H1 (cell line): ENCODE measurements at regions not wholly inside any gene's neighbourhood (a gene's known extent, or its start where the extent isn't known, plus 50 kb on each side); places are given as distances from the start of the nearest gene placed in this dataset.

Experiments used
- CTCF ChIA-PET: fragments of 300-600 bp; sonication (Branson Sonifier 250); formaldehyde crosslinking; loops from one replicate; lab custom pipeline; 2021; ENCODE audit not compliant: partially characterized antibody; lab: Charles Lee
- POLR2A ChIA-PET: fragments of 300-600 bp; sonication (Branson Sonifier 250); formaldehyde crosslinking; loops from one replicate; lab custom pipeline; 2021; ENCODE audit warnings: inconsistent platforms; ENCODE audit not compliant: partially characterized antibody; lab: Charles Lee
- DNase-seq, 2 experiments: peaks; one replicate each; pipeline versions ENCODE4 v3.0.0 to v3.0.0-alpha.2; 2010 to 2022; ENCODE audit warnings: low spot score in 2 of 2, low read depth in 1 of 2, mixed read lengths in 1 of 2
- FAIRE-seq: peaks from 2 replicates; lab custom pipeline; 2011; peaks lifted over from hg19 to GRCh38; lab: Jason Lieb, UNC
- H2AFZ ChIP-seq: 2 replicates; pipeline ENCODE4 v1.8.1; 2012; ENCODE audit warnings: low read length, inconsistent platforms
- H2AK5ac ChIP-seq: 2 replicates; pipeline ENCODE4 v1.6.1; 2013; ENCODE audit warnings: low read depth, low read length
- H2BK120ac ChIP-seq: replicated peaks from 2 replicates; pipeline ENCODE3; 2013; ENCODE audit warnings: low read depth, low read length, inconsistent platforms
- H2BK12ac ChIP-seq: 2 replicates; pipeline ENCODE4 v1.6.1; 2013; ENCODE audit warnings: low read depth, low read length
- H2BK15ac ChIP-seq: 2 replicates; pipeline ENCODE4 v1.6.1; 2013; ENCODE audit warnings: low read length
- H2BK20ac ChIP-seq: 2 replicates; pipeline ENCODE4 v1.6.1; 2013; ENCODE audit warnings: low read length
- H2BK5ac ChIP-seq: 2 replicates; pipeline ENCODE4 v1.6.1; 2013; ENCODE audit warnings: low read depth, low read length
- H3K14ac ChIP-seq: 2 replicates; pipeline ENCODE4 v1.6.1; 2013; ENCODE audit warnings: inconsistent platforms; ENCODE audit not compliant: insufficient read length
- H3K18ac ChIP-seq: 2 replicates; pipeline ENCODE4 v1.6.1; 2013; ENCODE audit warnings: low read length; ENCODE audit errors: extremely low read depth
- H3K23ac ChIP-seq: 2 replicates; pipeline ENCODE4 v1.6.1; 2013; ENCODE audit warnings: inconsistent platforms; ENCODE audit not compliant: insufficient read length
- H3K23me2 ChIP-seq: 2 replicates; pipeline ENCODE4 v1.6.1; 2013; ENCODE audit warnings: low read depth, low read length
- H3K27ac ChIP-seq: 2 replicates; pipeline ENCODE4 v1.6.1; 2011; ENCODE audit warnings: low read depth, low read length, inconsistent platforms
- H3K27me3 ChIP-seq, 4 experiments: replicated peaks in 1 of 4; 1 replicate in 1 of 4; 2 replicates in 3 of 4; pipeline versions ENCODE4 v1.6.1 to v1.8.1; 2011 to 2013; ENCODE audit warnings: low read length in 3 of 4, mild to moderate bottlenecking in 3 of 4, inconsistent platforms in 2 of 4, mixed read lengths in 2 of 4, moderate library complexity in 1 of 4; ENCODE audit not compliant: control insufficient read depth in 3 of 4, insufficient read depth in 3 of 4; ENCODE audit errors: extremely low read depth in 1 of 4
- H3K36me3 ChIP-seq, 4 experiments: 2 replicates each; pipeline versions ENCODE4 v1.6.1 to v1.8.1; 2011 to 2013; ENCODE audit warnings: mild to moderate bottlenecking in 4 of 4, low read length in 3 of 4, moderate library complexity in 2 of 4, control low read depth in 1 of 4, inconsistent platforms in 1 of 4; ENCODE audit not compliant: insufficient read depth in 4 of 4, control insufficient read depth in 2 of 4
- H3K4ac ChIP-seq: replicated peaks from 2 replicates; pipeline ENCODE3; 2013; ENCODE audit warnings: low read length, low read depth, mixed read lengths, inconsistent platforms; ENCODE audit not compliant: insufficient read length
- H3K4me1 ChIP-seq, 4 experiments: replicated peaks in 1 of 4; 1 replicate in 1 of 4; 2 replicates in 3 of 4; pipeline versions ENCODE4 v1.6.1 to v1.8.1; 2011 to 2013; ENCODE audit warnings: low read length in 3 of 4, inconsistent platforms in 2 of 4, mixed read lengths in 1 of 4; ENCODE audit not compliant: insufficient read depth in 4 of 4, control insufficient read depth in 3 of 4
- H3K4me2 ChIP-seq, 2 experiments: 2 replicates each; pipeline versions ENCODE4 v1.6.1 to v1.8.1; 2011 to 2013; ENCODE audit warnings: low read depth in 2 of 2, low read length in 2 of 2, control low read depth in 1 of 2, inconsistent platforms in 1 of 2, mild to moderate bottlenecking in 1 of 2; ENCODE audit not compliant: insufficient read depth in 1 of 2
- H3K4me3 ChIP-seq, 4 experiments: fragments of 200-600, 300-600 bp in 1 of 4; sonication (generic), shearing (Covaris generic), sonication (Bioruptor Twin) in 1 of 4; 2 replicates each; pipeline versions ENCODE4 v1.5.1 to v1.8.1; 2011 to 2016; ENCODE audit warnings: low read length in 4 of 4, low read depth in 3 of 4, control low read depth in 2 of 4, inconsistent platforms in 2 of 4, mild to moderate bottlenecking in 2 of 4, mixed read lengths in 1 of 4, moderate library complexity in 1 of 4; ENCODE audit not compliant: insufficient read depth in 2 of 4; ENCODE audit errors: extremely low read depth in 1 of 4
- H3K56ac ChIP-seq: replicated peaks from 2 replicates; pipeline ENCODE3; 2013; ENCODE audit warnings: low read depth, mild to moderate bottlenecking, mixed read lengths, low read length, inconsistent platforms; ENCODE audit not compliant: insufficient read length
- H3K79me1 ChIP-seq: 2 replicates; pipeline ENCODE4 v1.6.1; 2013; ENCODE audit warnings: low read depth, low read length, control low read depth
- H3K79me2 ChIP-seq, 2 experiments: 2 replicates each; pipeline versions ENCODE4 v1.6.1 to v1.8.1; 2012 to 2013; ENCODE audit warnings: low read length in 2 of 2, mild to moderate bottlenecking in 2 of 2, inconsistent platforms in 1 of 2; ENCODE audit not compliant: insufficient read depth in 2 of 2, control insufficient read depth in 1 of 2
- H3K9ac ChIP-seq, 4 experiments: replicated peaks in 1 of 4; 1 replicate in 1 of 4; 2 replicates in 3 of 4; pipeline versions ENCODE4 v1.6.1 to v1.8.1; 2011 to 2013; ENCODE audit warnings: low read depth in 3 of 4, low read length in 3 of 4, control low read depth in 2 of 4, mild to moderate bottlenecking in 2 of 4, moderate library complexity in 2 of 4, inconsistent platforms in 1 of 4; ENCODE audit errors: extremely low read depth in 1 of 4
- H3K9me3 ChIP-seq, 2 experiments: 2 replicates each; pipeline versions ENCODE4 v1.6.1 to v1.8.1; 2012 to 2013; ENCODE audit warnings: mild to moderate bottlenecking in 2 of 2, moderate library complexity in 2 of 2, control low read depth in 1 of 2, inconsistent platforms in 1 of 2, low read depth in 1 of 2, low read length in 1 of 2, mixed read lengths in 1 of 2; ENCODE audit not compliant: insufficient read depth in 2 of 2
- H4K20me1 ChIP-seq, 2 experiments: replicated peaks in 1 of 2; 2 replicates each; pipeline versions ENCODE3 to v1.8.1; 2011 to 2013; ENCODE audit warnings: inconsistent platforms in 2 of 2, low read length in 2 of 2, mild to moderate bottlenecking in 1 of 2; ENCODE audit not compliant: insufficient read depth in 2 of 2, control insufficient read depth in 1 of 2
- H4K5ac ChIP-seq: 2 replicates; pipeline ENCODE4 v1.6.1; 2013; ENCODE audit warnings: low read length, low read depth, mixed read lengths, inconsistent platforms; ENCODE audit not compliant: insufficient read length
- H4K8ac ChIP-seq: 2 replicates; pipeline ENCODE4 v1.8.0; 2013; ENCODE audit warnings: mild to moderate bottlenecking, moderate library complexity, low read length, inconsistent platforms; ENCODE audit not compliant: insufficient read depth; ENCODE audit errors: extremely low read depth
- H4K91ac ChIP-seq: replicated peaks from 2 replicates; pipeline ENCODE3; 2013; ENCODE audit warnings: low read length, mixed read lengths, inconsistent platforms; ENCODE audit not compliant: insufficient read length
- ASH2L ChIP-seq: fragments of 200-600, 300-600 bp; sonication (generic); IDR thresholded peaks from one replicate; pipeline ENCODE4 v1.7.1; 2017; ENCODE audit warnings: low read length
- CHD1 ChIP-seq: IDR thresholded peaks from 2 replicates; pipeline ENCODE4 v1.6.1; 2012; ENCODE audit warnings: low read depth, low read length, improper control_type of control experiment
- CREB1 ChIP-seq: IDR thresholded peaks from 2 replicates; pipeline ENCODE4 v1.6.1; 2012; ENCODE audit warnings: inconsistent platforms
- EZH2 ChIP-seq: fragments of 200-600 bp; sonication (generic); IDR thresholded peaks from 2 replicates; pipeline ENCODE4 v1.7.1; 2012; ENCODE audit warnings: low read depth, mild to moderate bottlenecking, moderate library complexity, low read length, inconsistent platforms; ENCODE audit not compliant: severe bottlenecking
- KDM1A ChIP-seq: fragments of 200-600, 300-600 bp; sonication (generic); IDR thresholded peaks from 2 replicates; pipeline ENCODE4 v1.7.1; 2016; ENCODE audit warnings: mild to moderate bottlenecking, low read length, borderline replicate concordance
- KDM4A ChIP-seq: IDR thresholded peaks from one replicate; pipeline ENCODE4 v1.7.1; 2012; ENCODE audit warnings: low read depth, mild to moderate bottlenecking, moderate library complexity, low read length, inconsistent platforms; ENCODE audit not compliant: severe bottlenecking
- POLR2AphosphoS5 ChIP-seq: IDR thresholded peaks from 2 replicates; pipeline ENCODE4 v1.6.1; 2011; ENCODE audit warnings: low read depth, low read length
- SIN3A ChIP-seq, 2 experiments: IDR thresholded peaks in 1 of 2; conservative IDR thresholded peaks in 1 of 2; 2 replicates each; pipeline ENCODE4 v1.6.1; 2011 to 2012; ENCODE audit warnings: low read length in 2 of 2, improper control_type of control experiment in 1 of 2, low read depth in 1 of 2, mild to moderate bottlenecking in 1 of 2
- SRF ChIP-seq: IDR thresholded peaks from 2 replicates; pipeline ENCODE4 v1.6.1; 2011; ENCODE audit warnings: mild to moderate bottlenecking, low read depth, low read length, moderate library complexity
- TEAD4 ChIP-seq: IDR thresholded peaks from 2 replicates; pipeline ENCODE4 v1.6.1; 2012; ENCODE audit warnings: low read depth, low read length, inconsistent platforms, mixed read lengths
- WGBS, 2 experiments: shearing (Covaris generic) in 1 of 2; methylation state at CpG; one replicate each; pipeline versions ENCODE4 v1.1.6 to v1.1.7; 2013 to 2015; ENCODE audit warnings: low lambda C conversion rate in 2 of 2, mixed read lengths in 2 of 2, inconsistent platforms in 1 of 2, low coverage in 1 of 2, missing lambda C conversion rate in 1 of 2; ENCODE audit not compliant: insufficient replicate concordance in 2 of 2, insufficient coverage in 1 of 2, insufficient read length in 1 of 2; ENCODE audit errors: extremely low coverage in 1 of 2, missing lambda C conversion rate in 1 of 2; 5-methylcytosine and 5-hydroxymethylcytosine counted together

- no peaks in the 10 kb centered on the region for H3K9me3 ChIP-seq
- H2BK15ac ChIP-seq = no peak overlapping the region
- H4K91ac ChIP-seq = no peak overlapping the region
- H2BK120ac ChIP-seq = no peak overlapping the region
- no peak for DNase-seq
- no peaks in the 10 kb centered on the region for H3K36me3 ChIP-seq
- H2AFZ ChIP-seq = no peak overlapping the region
- POLR2A ChIA-PET = no interaction called here
- no peaks in the 10 kb centered on the region for H3K4me1 ChIP-seq
- H3K23ac ChIP-seq = no peak overlapping the region
- no peak overlapping the region for H2BK20ac ChIP-seq
- 88% methylated on average over 4 of the region's 4 CpGs; no CpG with 5 or more reads in 1 of the 2 experiments for WGBS, 2 experiments
- no peak for FAIRE-seq
- CTCF ChIA-PET = interaction anchor here (1.0 kb wide), 1 partner anchor 9 kb away, joined by 3 read pairs; no protein-coding TSS in a partner anchor
- H3K27ac ChIP-seq = no peak overlapping the region
- H3K14ac ChIP-seq = no peak overlapping the region
- no peak overlapping the region for H2AK5ac ChIP-seq
- H3K27me3 ChIP-seq = no peaks in the 10 kb centered on the region
- no peak overlapping the region for H3K9ac ChIP-seq
- no peak overlapping the region for H3K4me3 ChIP-seq
- H3K79me2 ChIP-seq = no peaks in the 10 kb centered on the region
- H3K79me1 ChIP-seq = no peaks in the 10 kb centered on the region
- no peak overlapping the region for H3K18ac ChIP-seq
- H4K5ac ChIP-seq = no peak overlapping the region
- H3K56ac ChIP-seq = no peak overlapping the region
- no peak overlapping the region for H2BK12ac ChIP-seq
- H4K20me1 ChIP-seq = no peaks in the 10 kb centered on the region
- no peaks in the 10 kb centered on the region for H3K23me2 ChIP-seq
- no peak overlapping the region for H3K4me2 ChIP-seq
- no peak overlapping the region for H2BK5ac ChIP-seq
- H3K4ac ChIP-seq = no peak overlapping the region
- TF ChIP-seq CHD1 = no peak
- TF ChIP-seq SIN3A (conservative IDR thresholded peaks at IDR 0.05 in 1 of 2, IDR thresholded peaks at IDR 0.05 in 1 of 2; ENCODE audit: low read depth in 1 of 2, low read length in 2 of 2) = no peak
- TF ChIP-seq KDM1A = no peak
- TF ChIP-seq SRF = no peak
- TF ChIP-seq EZH2 = no peak
- TF ChIP-seq CREB1 = no peak
- no peak for TF ChIP-seq TEAD4
- TF ChIP-seq KDM4A = no peak
- TF ChIP-seq POLR2AphosphoS5 = no peak
- TF ChIP-seq ASH2L = no peak
- no peak overlapping the region for H4K8ac ChIP-seq
Observed at GRCh38 chr1:216793973-216794372, 70.7 kb upstream of the ESRRG start.
